SU-DHL-6 (cell line): ENCODE measurements at regions not wholly inside any gene's neighbourhood (a gene's known extent, or its start where the extent isn't known, plus 50 kb on each side); places are given as distances from the start of the nearest gene placed in this dataset.

ENCODE experiments used
- H2AFZ ChIP-seq: fragments of 200-600 bp; sonication (generic); 2 replicates; pipeline ENCODE4 v1.6.1; 2014; ENCODE audit warnings: low read depth, mild to moderate bottlenecking, moderate library complexity, mixed read lengths, antibody characterized with exemption, low read length; ENCODE audit not compliant: severe bottlenecking
- H3F3A ChIP-seq: fragments of 200-600 bp; shearing (Covaris generic); 2 replicates; pipeline ENCODE4 v1.6.0; 2016; ENCODE audit warnings: antibody characterized with exemption, mild to moderate bottlenecking; ENCODE audit not compliant: insufficient read depth
- H3K27ac ChIP-seq: fragments of 200-600 bp; sonication (generic); 2 replicates; pipeline ENCODE4 v1.5.1; 2016; ENCODE audit warnings: low read depth, mild to moderate bottlenecking, low read length, moderate library complexity, mixed read lengths
- H3K27me3 ChIP-seq: fragments of 200-600 bp; sonication (generic), shearing (Covaris generic); 2 replicates; pipeline ENCODE4 v1.6.0; 2014; ENCODE audit warnings: mild to moderate bottlenecking, low read length
- H3K36me3 ChIP-seq: fragments of 200-600 bp; sonication (generic); 2 replicates; pipeline ENCODE4 v1.6.1; 2014; ENCODE audit warnings: mild to moderate bottlenecking, low read length, mixed read lengths
- H3K4me2 ChIP-seq: fragments of 300-600, 200-600 bp; shearing (Covaris generic), sonication (generic); 2 replicates; pipeline ENCODE4 v1.6.0; 2014; ENCODE audit warnings: low read length, low read depth, mild to moderate bottlenecking; ENCODE audit not compliant: poor library complexity, severe bottlenecking
- H3K4me3 ChIP-seq: fragments of 200-600 bp; sonication (generic); 2 replicates; pipeline ENCODE4 v1.5.1; 2014; ENCODE audit warnings: antibody characterized with exemption, low read length, mild to moderate bottlenecking, mixed read lengths; ENCODE audit not compliant: insufficient read depth, poor library complexity, severe bottlenecking
- H3K79me2 ChIP-seq: fragments of 200-600 bp; sonication (generic); 2 replicates; pipeline ENCODE4 v1.6.1; 2014; ENCODE audit warnings: mild to moderate bottlenecking, low read length, moderate library complexity; ENCODE audit not compliant: insufficient read depth
- H3K9ac ChIP-seq: fragments of 200-600 bp; sonication (generic); 2 replicates; pipeline ENCODE4 v1.7.0; 2014; ENCODE audit warnings: mild to moderate bottlenecking, low read length
- H3K9me2 ChIP-seq: fragments of 200-600 bp; sonication (generic); replicated peaks from 2 replicates; pipeline ENCODE4 v1.6.1; 2014; ENCODE audit warnings: low read length; ENCODE audit not compliant: insufficient read depth
- H3K9me3 ChIP-seq: fragments of 200-600 bp; sonication (generic); 2 replicates; pipeline ENCODE4 v1.6.1; 2014; ENCODE audit warnings: low read length, mixed read lengths; ENCODE audit not compliant: insufficient read depth
- H4K20me1 ChIP-seq: fragments of 200-600 bp; sonication (generic); 2 replicates; pipeline ENCODE4 v1.6.1; 2014; ENCODE audit warnings: low read depth, mild to moderate bottlenecking, antibody characterized with exemption, low read length, moderate library complexity, mixed read lengths
- EZH2phosphoT487 ChIP-seq: fragments of 200-600 bp; sonication (generic), shearing (Covaris generic); conservative IDR thresholded peaks from 2 replicates; pipeline ENCODE4 v1.6.1; 2018; ENCODE audit warnings: mild to moderate bottlenecking, antibody characterized with exemption, low read length, moderate library complexity, mixed read lengths
- TF ChIP-seq, protein P1 (sequence below): fragments of 200-600 bp; sonication (generic); IDR thresholded peaks from one replicate; pipeline ENCODE4 v1.5.1; 2017; ENCODE audit warnings: antibody characterized with exemption, mild to moderate bottlenecking, low read length, moderate library complexity; ENCODE audit not compliant: insufficient read depth, poor library complexity, severe bottlenecking

DNA sequence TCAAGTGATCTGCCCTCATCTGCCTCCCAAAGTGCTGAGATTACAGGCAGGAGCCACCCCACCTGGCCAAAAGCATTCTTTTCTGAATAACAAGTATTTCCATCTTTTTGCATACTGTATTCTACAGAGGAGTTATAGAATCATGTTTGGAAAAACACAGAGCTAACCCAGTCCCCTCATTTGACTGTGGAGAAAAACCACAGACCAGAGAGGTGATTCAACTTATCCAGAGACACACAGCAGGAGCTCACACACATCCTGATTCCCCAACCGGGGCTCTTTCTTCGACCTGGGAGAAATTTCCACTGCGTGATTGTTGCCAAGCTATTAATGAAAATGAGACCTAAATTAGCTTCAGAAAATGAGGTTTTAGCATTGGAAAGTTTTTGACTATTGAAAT, 176.1 kb upstream of the TLE3 start:
- Histone ChIP-seq H3K79me2 (no peaks in the 10 kb centered on the region), H3K9me3 (no peaks in the 10 kb centered on the region), H3K9ac (no peak overlapping the region), H3K27ac (no peak overlapping the region), H3K4me2 (no peak overlapping the region), H4K20me1 (no peaks in the 10 kb centered on the region), H3K4me3 (no peak overlapping the region), H3K9me2 (no peaks in the 10 kb centered on the region), H3K36me3 (no peaks in the 10 kb centered on the region), H3F3A (no peaks in the 10 kb centered on the region), H2AFZ (no peak overlapping the region), H3K27me3 (no peaks in the 10 kb centered on the region)
- TF ChIP-seq, protein P1, sequence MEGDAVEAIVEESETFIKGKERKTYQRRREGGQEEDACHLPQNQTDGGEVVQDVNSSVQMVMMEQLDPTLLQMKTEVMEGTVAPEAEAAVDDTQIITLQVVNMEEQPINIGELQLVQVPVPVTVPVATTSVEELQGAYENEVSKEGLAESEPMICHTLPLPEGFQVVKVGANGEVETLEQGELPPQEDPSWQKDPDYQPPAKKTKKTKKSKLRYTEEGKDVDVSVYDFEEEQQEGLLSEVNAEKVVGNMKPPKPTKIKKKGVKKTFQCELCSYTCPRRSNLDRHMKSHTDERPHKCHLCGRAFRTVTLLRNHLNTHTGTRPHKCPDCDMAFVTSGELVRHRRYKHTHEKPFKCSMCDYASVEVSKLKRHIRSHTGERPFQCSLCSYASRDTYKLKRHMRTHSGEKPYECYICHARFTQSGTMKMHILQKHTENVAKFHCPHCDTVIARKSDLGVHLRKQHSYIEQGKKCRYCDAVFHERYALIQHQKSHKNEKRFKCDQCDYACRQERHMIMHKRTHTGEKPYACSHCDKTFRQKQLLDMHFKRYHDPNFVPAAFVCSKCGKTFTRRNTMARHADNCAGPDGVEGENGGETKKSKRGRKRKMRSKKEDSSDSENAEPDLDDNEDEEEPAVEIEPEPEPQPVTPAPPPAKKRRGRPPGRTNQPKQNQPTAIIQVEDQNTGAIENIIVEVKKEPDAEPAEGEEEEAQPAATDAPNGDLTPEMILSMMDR: no peak
- no peak for TF ChIP-seq EZH2phosphoT487

DNA sequence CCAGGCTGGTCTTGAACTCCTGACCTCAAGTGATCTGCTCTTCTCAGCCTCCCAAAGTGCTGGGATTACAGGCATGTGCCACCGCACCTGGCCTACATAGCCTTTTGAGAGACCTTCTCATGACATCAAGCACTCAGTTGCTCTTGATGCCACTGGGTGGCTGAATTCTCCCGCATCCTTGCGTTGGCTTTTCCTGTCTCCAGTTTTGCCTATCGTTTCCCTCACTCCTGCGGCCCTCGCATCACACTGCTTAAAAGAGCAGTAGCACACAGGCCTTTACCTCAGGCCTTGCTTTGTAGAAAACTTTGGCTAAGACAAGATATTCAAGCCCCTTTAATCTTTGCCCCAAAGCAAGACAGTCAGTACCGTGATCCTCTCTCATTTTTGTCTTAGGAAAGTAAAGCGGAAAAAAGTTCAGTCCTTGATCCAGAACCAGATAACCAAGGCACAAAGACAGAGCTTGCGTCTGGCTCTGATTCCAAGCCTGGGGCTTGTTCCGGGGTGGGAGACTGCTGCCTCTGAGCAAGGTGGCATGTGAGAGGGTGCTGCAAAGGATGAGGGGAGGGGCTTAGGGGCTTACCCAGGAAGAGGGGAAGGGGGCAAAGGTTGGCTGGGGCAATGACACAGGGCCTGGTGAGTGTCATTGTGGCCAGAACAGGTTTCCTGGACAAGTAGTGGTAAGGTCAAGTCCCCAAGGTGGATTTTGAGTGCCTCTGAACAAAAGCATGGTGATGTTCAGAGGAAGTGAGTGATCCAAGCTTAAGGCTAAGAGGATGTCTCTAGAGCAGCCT, 175.0 kb upstream of the TLE3 start:
- H3K9ac ChIP-seq: no peak overlapping the region
- no peak overlapping the region for H2AFZ ChIP-seq
- TF ChIP-seq, protein P1: no peak
- no peak for TF ChIP-seq EZH2phosphoT487
- H4K20me1 ChIP-seq: no peaks in the 10 kb centered on the region
- no peaks in the 10 kb centered on the region for H3K9me3 ChIP-seq
- no peaks in the 10 kb centered on the region for H3F3A ChIP-seq
- no peaks in the 10 kb centered on the region for H3K79me2 ChIP-seq
- H3K27me3 ChIP-seq: no peaks in the 10 kb centered on the region
- no peak overlapping the region for H3K4me2 ChIP-seq
- no peaks in the 10 kb centered on the region for H3K36me3 ChIP-seq
- no peak overlapping the region for H3K27ac ChIP-seq
- no peak overlapping the region for H3K4me3 ChIP-seq
- no peaks in the 10 kb centered on the region for H3K9me2 ChIP-seq

GRCh38 chr15:70271422-70272088, 173.8 kb upstream of the TLE3 start:
- Histone ChIP-seq H3K9me3 (no peaks in the 10 kb centered on the region), H3K4me2 (no peak overlapping the region), H3F3A (no peaks in the 10 kb centered on the region), H3K79me2 (no peaks in the 10 kb centered on the region), H2AFZ (no peak overlapping the region), H3K27ac (no peak overlapping the region), H3K9ac (no peak overlapping the region), H3K4me3 (no peak overlapping the region), H3K9me2 (no peaks in the 10 kb centered on the region), H3K36me3 (no peaks in the 10 kb centered on the region), H4K20me1 (no peaks in the 10 kb centered on the region), H3K27me3 (no peaks in the 10 kb centered on the region)
- TF ChIP-seq, protein P1: no peak
- no peak for TF ChIP-seq EZH2phosphoT487
